A673 (cell line): ENCODE measurements at regions not wholly inside any gene's neighbourhood (a gene's known extent, or its start where the extent isn't known, plus 50 kb on each side); places are given as distances from the start of the nearest gene placed in this dataset.
"Not testable (repeated sequence)": the region's sequence is repeated elsewhere in the genome, so short reads cannot be mapped to it uniquely, and the experiment has no call there.

ENCODE experiments used
- BruUV-seq: library from RNA; stranded (reverse); fragments of 400-500 nt; replicated peaks from 2 replicates; lab custom pipeline; 2021; lab: Mats Ljungman, UMichigan
- CTCF ChIA-PET: fragments of 300-600 bp; sonication (Branson Sonifier 250); formaldehyde crosslinking; loops from one replicate; lab custom pipeline; 2022; ENCODE audit warnings: antibody characterized with exemption; lab: Charles Lee
- POLR2A ChIA-PET: fragments of 300-600 bp; sonication (Branson Sonifier 250); formaldehyde crosslinking; loops from one replicate; lab custom pipeline; 2022; ENCODE audit warnings: antibody characterized with exemption; ENCODE audit not compliant: low non-redundant PET; lab: Charles Lee
- DNase-seq: peaks from one replicate; pipeline ENCODE4 v3.0.0-alpha.2; 2015; ENCODE audit warnings: low spot score
- H3K27ac ChIP-seq: fragments of 200-600 bp; sonication (generic); 2 replicates; pipeline ENCODE4 v1.5.1; 2016; ENCODE audit warnings: mixed run types, low read depth, mild to moderate bottlenecking, mixed read lengths, antibody characterized with exemption, low read length; ENCODE audit not compliant: poor library complexity, severe bottlenecking
- H3K27me3 ChIP-seq: fragments of 200-600 bp; sonication (generic); replicated peaks from 2 replicates; pipeline ENCODE4 v1.6.1; 2017; ENCODE audit warnings: mixed run types, low read depth, mild to moderate bottlenecking, mixed read lengths, antibody characterized with exemption, low read length; ENCODE audit not compliant: insufficient read depth, poor library complexity
- H3K36me3 ChIP-seq: fragments of 200-600 bp; sonication (generic); 2 replicates; pipeline ENCODE4 v1.6.1; 2016; ENCODE audit warnings: mixed run types, mild to moderate bottlenecking, mixed read lengths, antibody characterized with exemption, low read length; ENCODE audit not compliant: insufficient read depth, poor library complexity, severe bottlenecking
- H3K4me1 ChIP-seq: fragments of 200-600 bp; sonication (generic); 2 replicates; pipeline ENCODE4 v1.6.1; 2017; ENCODE audit warnings: mixed run types, mild to moderate bottlenecking, mixed read lengths, antibody characterized with exemption, low read length; ENCODE audit not compliant: insufficient read depth, poor library complexity, severe bottlenecking
- H3K4me3 ChIP-seq: fragments of 200-600 bp; sonication (generic); 2 replicates; pipeline ENCODE4 v1.5.1; 2016; ENCODE audit warnings: low read depth, mixed run types, mild to moderate bottlenecking, mixed read lengths, low read length; ENCODE audit not compliant: poor library complexity, severe bottlenecking
- H3K9me3 ChIP-seq: fragments of 200-600 bp; sonication (generic); 2 replicates; pipeline ENCODE4 v1.6.1; 2016; ENCODE audit warnings: mixed run types, low read depth, mild to moderate bottlenecking, mixed read lengths, antibody characterized with exemption, low read length; ENCODE audit not compliant: poor library complexity, severe bottlenecking
- CTCF ChIP-seq: fragments of 300-800, 200-600 bp; sonication (generic); conservative IDR thresholded peaks from 2 replicates; pipeline ENCODE4 v1.5.1; 2017; ENCODE audit warnings: low read depth, mild to moderate bottlenecking, antibody characterized with exemption, low read length, moderate library complexity, mixed read lengths
- EZH2 ChIP-seq: fragments of 200-600 bp; sonication (generic); IDR thresholded peaks from 2 replicates; pipeline ENCODE4 v1.6.1; 2017; ENCODE audit warnings: borderline replicate concordance, low read depth, mild to moderate bottlenecking, mixed read lengths, antibody characterized with exemption, low read length; ENCODE audit not compliant: poor library complexity, severe bottlenecking
- intact Hi-C: fragments of 100-400 bp; cut with micrococcal nuclease; formaldehyde crosslinking; loops from one replicate; pipeline ENCODE4 v1.10.0; 2022; ENCODE audit not compliant: unreplicated experiment

DNA sequence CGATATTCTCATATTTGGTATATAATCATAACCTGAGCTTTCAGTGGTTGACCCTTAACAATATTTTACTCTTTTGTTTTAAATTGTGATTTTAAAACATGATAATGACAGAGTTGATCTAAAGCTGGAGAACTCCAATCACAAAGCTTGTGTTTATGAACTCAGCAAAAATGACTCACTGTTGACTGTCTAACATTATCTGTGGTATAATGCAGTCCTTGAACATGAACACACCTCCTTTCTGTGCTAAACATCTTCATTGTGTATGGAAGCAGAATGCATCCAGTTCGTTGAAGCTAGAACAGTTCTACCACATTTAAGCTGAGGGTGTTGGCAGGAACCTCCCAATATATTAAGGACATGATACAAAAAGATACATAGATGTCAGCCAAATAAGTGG lies 1030.2 kb upstream of the SEMA6A start:
- Histone ChIP-seq H3K27ac (no peak overlapping the region), H3K4me3 (no peak overlapping the region), H3K4me1 (no peaks in the 10 kb centered on the region), H3K36me3 (no peaks in the 10 kb centered on the region), H3K27me3 (no peaks in the 10 kb centered on the region), H3K9me3 (no peaks in the 10 kb centered on the region)
- POLR2A ChIA-PET: no interaction called here
- intact Hi-C loops: no loop called here
- no peak for DNase-seq
- BruUV-seq: no TSS peak
- no peak for TF ChIP-seq CTCF
- CTCF ChIA-PET: no interaction called here

DNA sequence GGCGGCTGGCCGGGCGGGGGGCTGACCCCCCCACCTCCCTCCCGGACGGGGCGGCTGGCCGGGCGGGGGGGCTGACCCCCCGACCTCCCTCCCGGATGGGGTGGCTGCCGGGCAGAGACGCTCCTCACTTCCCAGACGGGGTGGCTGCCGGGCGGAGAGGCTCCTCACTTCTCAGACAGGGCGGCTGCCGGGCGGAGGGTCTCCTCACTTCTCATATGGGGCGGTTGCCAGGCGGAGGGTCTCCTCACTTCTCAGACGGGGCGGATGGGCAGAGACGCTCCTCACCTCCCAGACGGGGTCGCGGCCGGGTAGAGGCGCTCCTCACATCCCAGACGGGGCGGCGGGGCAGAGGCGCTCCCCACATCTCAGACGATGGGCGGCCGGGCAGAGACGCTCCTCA lies 1025.2 kb upstream of the SEMA6A start:
- CTCF ChIA-PET, H3K36me3 ChIP-seq, H3K27me3 ChIP-seq, POLR2A ChIA-PET, DNase-seq, H3K27ac ChIP-seq, BruUV-seq, H3K9me3 ChIP-seq, H3K4me1 ChIP-seq, intact Hi-C loops, H3K4me3 ChIP-seq: not testable (repeated sequence)

DNA sequence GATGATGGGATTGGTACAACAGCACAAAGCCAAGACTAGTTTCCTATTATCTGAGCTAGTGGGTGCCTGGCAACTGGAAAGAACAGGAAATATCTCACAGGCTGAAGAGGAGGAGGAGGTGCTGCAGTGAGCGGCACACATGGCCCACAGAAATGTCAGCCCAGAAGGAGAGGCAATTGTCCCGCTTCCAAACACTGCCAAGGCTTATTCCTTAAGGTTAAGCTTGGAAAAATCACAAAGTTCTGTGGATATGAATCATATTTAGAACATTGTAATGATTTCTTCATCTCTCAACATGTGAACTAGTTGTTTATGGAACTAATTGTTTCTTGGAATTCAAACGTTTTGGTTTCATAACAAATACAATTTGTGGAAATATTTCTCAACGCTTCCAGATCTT lies 1019.5 kb upstream of the SEMA6A start:
- BruUV-seq: no TSS peak
- ChIA-PET CTCF (no interaction called here), POLR2A (no interaction called here)
- Histone ChIP-seq H3K4me1 (no peaks in the 10 kb centered on the region), H3K36me3 (no peaks in the 10 kb centered on the region), H3K4me3 (no peak overlapping the region), H3K27me3 (no peaks in the 10 kb centered on the region), H3K27ac (no peak overlapping the region), H3K9me3 (no peaks in the 10 kb centered on the region)
- no peak for TF ChIP-seq EZH2
- TF ChIP-seq CTCF: no peak
- DNase-seq: no peak
- intact Hi-C loops: no loop called here

DNA sequence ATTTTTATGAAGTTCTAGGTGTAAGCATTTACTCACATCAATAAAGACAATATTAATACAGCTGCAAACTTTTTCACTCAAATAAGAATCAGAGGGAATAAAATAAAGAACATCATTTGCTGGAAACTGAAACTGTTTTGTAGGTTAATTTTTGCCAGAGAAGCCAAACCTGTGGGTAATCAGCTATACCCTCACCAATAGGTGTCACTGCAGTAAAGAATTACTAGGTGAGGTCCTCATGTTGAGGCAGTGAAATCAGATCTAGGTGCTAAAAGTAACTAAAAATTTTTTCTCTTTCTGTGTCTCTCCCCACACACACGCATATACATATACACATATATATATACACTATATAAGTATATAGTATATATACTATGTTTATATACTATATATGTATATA lies 1016.3 kb upstream of the SEMA6A start:
- ChIA-PET CTCF (no interaction called here), POLR2A (no interaction called here)
- BruUV-seq: no TSS peak
- no peak overlapping the region for H3K4me3 ChIP-seq
- H3K4me1 ChIP-seq: no peaks in the 10 kb centered on the region
- H3K9me3 ChIP-seq: no peaks in the 10 kb centered on the region
- no peak for DNase-seq
- no peaks in the 10 kb centered on the region for H3K36me3 ChIP-seq
- H3K27ac ChIP-seq: no peak overlapping the region
- intact Hi-C loops: no loop called here
- H3K27me3 ChIP-seq: no peaks in the 10 kb centered on the region
- TF ChIP-seq EZH2: no peak
- TF ChIP-seq CTCF: 0 out of 2 replicates have a peak, but pooled peaks have one; percentile 17
